ENCODE measurements at regions not wholly inside any gene's neighbourhood (a gene's known extent, or its start where the extent isn't known, plus 50 kb on each side); places are given as distances from the start of the nearest gene placed in this dataset.

- TF ChIP-seq, protein P1, sequence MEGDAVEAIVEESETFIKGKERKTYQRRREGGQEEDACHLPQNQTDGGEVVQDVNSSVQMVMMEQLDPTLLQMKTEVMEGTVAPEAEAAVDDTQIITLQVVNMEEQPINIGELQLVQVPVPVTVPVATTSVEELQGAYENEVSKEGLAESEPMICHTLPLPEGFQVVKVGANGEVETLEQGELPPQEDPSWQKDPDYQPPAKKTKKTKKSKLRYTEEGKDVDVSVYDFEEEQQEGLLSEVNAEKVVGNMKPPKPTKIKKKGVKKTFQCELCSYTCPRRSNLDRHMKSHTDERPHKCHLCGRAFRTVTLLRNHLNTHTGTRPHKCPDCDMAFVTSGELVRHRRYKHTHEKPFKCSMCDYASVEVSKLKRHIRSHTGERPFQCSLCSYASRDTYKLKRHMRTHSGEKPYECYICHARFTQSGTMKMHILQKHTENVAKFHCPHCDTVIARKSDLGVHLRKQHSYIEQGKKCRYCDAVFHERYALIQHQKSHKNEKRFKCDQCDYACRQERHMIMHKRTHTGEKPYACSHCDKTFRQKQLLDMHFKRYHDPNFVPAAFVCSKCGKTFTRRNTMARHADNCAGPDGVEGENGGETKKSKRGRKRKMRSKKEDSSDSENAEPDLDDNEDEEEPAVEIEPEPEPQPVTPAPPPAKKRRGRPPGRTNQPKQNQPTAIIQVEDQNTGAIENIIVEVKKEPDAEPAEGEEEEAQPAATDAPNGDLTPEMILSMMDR (IDR thresholded peaks at IDR 0.05) = no peak
- no peak for TF ChIP-seq GABPA (IDR thresholded peaks at IDR 0.05; ENCODE audit: low read depth)
- TF ChIP-seq RXRA (IDR thresholded peaks at IDR 0.05; ENCODE audit: borderline replicate concordance, low read depth) = no peak
- TF ChIP-seq TEAD4 (IDR thresholded peaks at IDR 0.05; ENCODE audit: borderline replicate concordance, insufficient read depth) = no peak
- no peak for TF ChIP-seq YY1 (IDR thresholded peaks at IDR 0.05; ENCODE audit: low read depth)
- no peak for TF ChIP-seq EP300 (IDR thresholded peaks at IDR 0.05; ENCODE audit: borderline replicate concordance in 1 of 2, low read depth in 1 of 2, low read length in 1 of 2)
- TF ChIP-seq EZH2phosphoT487 (IDR thresholded peaks at IDR 0.05; ENCODE audit: borderline replicate concordance, low read depth) = no peak
Observed at GRCh38 chr9:84111726-84112125, 131.1 kb downstream of the RMI1 start.

Data from SK-N-SH (cell line).